GM12878 (cell line): ENCODE measurements at regions not wholly inside any gene's neighbourhood (a gene's known extent, or its start where the extent isn't known, plus 50 kb on each side); places are given as distances from the start of the nearest gene placed in this dataset.
"Not testable (repeated sequence)": the region's sequence is repeated elsewhere in the genome, so short reads cannot be mapped to it uniquely, and the experiment has no call there.

ENCODE experiments used
- ATAC-seq: fragments of 200-7000 bp; cut with Tn5 transposase; 3 replicates; pipeline ENCODE4 v1.9.1; 2020; ENCODE audit warnings: mild to moderate bottlenecking, moderate library complexity
- BruUV-seq: library from RNA; stranded (reverse); fragments of 400-500 nt; replicated peaks from 2 replicates; lab custom pipeline; 2021; lab: Mats Ljungman, UMichigan
- CTCF ChIA-PET: fragments of 300-600 bp; sonication (Branson Sonifier 250); formaldehyde crosslinking; extraction: SDS; loops from one replicate; lab custom pipeline; 2021; ENCODE audit warnings: inconsistent platforms; lab: Yijun Ruan, JAX
- POLR2A ChIA-PET: fragments of 350-600 bp; formaldehyde crosslinking; extraction: SDS; loops from one replicate; lab custom pipeline; 2021; ENCODE audit warnings: inconsistent platforms; lab: Charles Lee
- RAD21 ChIA-PET: fragments of 300-600 bp; sonication (Branson Sonifier 250); formaldehyde crosslinking; loops from one replicate; lab custom pipeline; 2023; ENCODE audit warnings: antibody characterized with exemption; ENCODE audit not compliant: unreplicated experiment; lab: Charles Lee
- SMC1A ChIA-PET: fragments of 300-600 bp; sonication (Branson Sonifier 250); formaldehyde crosslinking; loops from one replicate; lab custom pipeline; 2023; ENCODE audit not compliant: unreplicated experiment, uncharacterized antibody; lab: Charles Lee
- DNase-seq: peaks from one replicate; pipeline ENCODE4 v3.0.0-alpha.2; 2011; ENCODE audit warnings: low read depth, low spot score
- FAIRE-seq: peaks from 3 replicates; lab custom pipeline; 2011; peaks lifted over from hg19 to GRCh38; lab: Jason Lieb, UNC
- H2AFZ ChIP-seq: 2 replicates; pipeline ENCODE4 v1.6.0; 2011; ENCODE audit warnings: low read depth, low read length, control low read depth; ENCODE audit not compliant: control insufficient read depth
- H3K27ac ChIP-seq: 2 replicates; pipeline ENCODE4 v1.5.1; 2011; ENCODE audit warnings: control low read depth; ENCODE audit not compliant: control insufficient read depth, insufficient read depth
- H3K27me3 ChIP-seq, 2 experiments: replicated peaks in 1 of 2; 2 replicates each; pipeline versions ENCODE4 v1.6.0 to v1.6.1; 2011; ENCODE audit warnings: low read length in 1 of 2; ENCODE audit not compliant: control insufficient read depth in 2 of 2, insufficient read depth in 2 of 2
- H3K36me3 ChIP-seq, 2 experiments: 2 replicates each; pipeline ENCODE4 v1.5.1; 2011; ENCODE audit warnings: low read length in 1 of 2; ENCODE audit not compliant: control insufficient read depth in 2 of 2, insufficient read depth in 2 of 2
- H3K4me1 ChIP-seq: 2 replicates; pipeline ENCODE4 v1.6.1; 2011; ENCODE audit warnings: mild to moderate bottlenecking, low read length, moderate library complexity, mixed read lengths; ENCODE audit not compliant: control insufficient read depth, insufficient read depth
- H3K4me2 ChIP-seq: 2 replicates; pipeline ENCODE4 v1.6.0; 2011; ENCODE audit warnings: control low read depth; ENCODE audit not compliant: control insufficient read depth, insufficient read depth
- H3K4me3 ChIP-seq: fragments of 200-600 bp; sonication (generic); 2 replicates; pipeline ENCODE4 v1.5.1; 2016
- H3K79me2 ChIP-seq: 2 replicates; pipeline ENCODE4 v1.6.0; 2011; ENCODE audit warnings: low read length; ENCODE audit not compliant: control insufficient read depth, insufficient read depth
- H3K9ac ChIP-seq: 2 replicates; pipeline ENCODE4 v1.8.0; 2011; ENCODE audit warnings: low read length, control low read depth, mixed read lengths; ENCODE audit not compliant: control insufficient read depth, insufficient read depth
- H3K9me3 ChIP-seq: replicated peaks from 3 replicates; pipeline ENCODE4 v1.5.1; 2011; ENCODE audit warnings: mild to moderate bottlenecking, low read length; ENCODE audit not compliant: control insufficient read depth, insufficient read depth
- H4K20me1 ChIP-seq: 2 replicates; pipeline ENCODE4 v1.6.0; 2011; ENCODE audit not compliant: control insufficient read depth, insufficient read depth
- MTA2 ChIP-seq: fragments of 450-650 bp; IDR thresholded peaks from 2 replicates; pipeline ENCODE4 v1.6.1; 2016; ENCODE audit warnings: low read depth, mild to moderate bottlenecking, moderate library complexity
- MYC ChIP-seq: IDR thresholded peaks from 2 replicates; pipeline ENCODE4 v1.6.1; 2011; ENCODE audit warnings: mild to moderate bottlenecking, low read length, moderate library complexity, inconsistent platforms; ENCODE audit not compliant: insufficient read depth, insufficient replicate concordance, insufficient read length, severe bottlenecking
- ZNF622 ChIP-seq: fragments of 450-650 bp; IDR thresholded peaks from 2 replicates; pipeline ENCODE4 v1.6.1; 2017; ENCODE audit warnings: mild to moderate bottlenecking, inconsistent platforms
- WGBS: methylation state at CpG from one replicate; pipeline ENCODE4 v1.1.6; 2016; ENCODE audit warnings: low lambda C conversion rate; ENCODE audit not compliant: insufficient replicate concordance, insufficient coverage; ENCODE audit errors: missing lambda C conversion rate; 5-methylcytosine and 5-hydroxymethylcytosine counted together
- in situ Hi-C: fragments of 300-500 bp; cut with MboI; formaldehyde crosslinking; loops from 9 replicates; pipeline ENCODE4 v1.14.3; 2018; ENCODE audit warnings: mixed read lengths
- intact Hi-C: fragments of 100-400 bp; cut with micrococcal nuclease; formaldehyde crosslinking; loops from one replicate; pipeline ENCODE4 v1.14.2; 2022; ENCODE audit not compliant: unreplicated experiment

GRCh38 chr7:156324201-156324600 is 316.4 kb upstream of the RNF32 start:
- no peak overlapping the region for H3K9ac ChIP-seq
- no peak for DNase-seq
- TF ChIP-seq ZNF622 = no peak
- no peak for TF ChIP-seq MYC
- no peak for TF ChIP-seq MTA2
- TF ChIP-seq, all 136 proteins: peak for 0
- Histone ChIP-seq H3K27ac (no peak overlapping the region), H3K9me3 (no peaks in the 10 kb centered on the region), H4K20me1 (no peaks in the 10 kb centered on the region), H3K4me3 (no peak overlapping the region), H3K27me3 (no peaks in the 10 kb centered on the region), H3K4me1 (no peaks in the 10 kb centered on the region), H3K36me3 (no peaks in the 10 kb centered on the region), H3K79me2 (no peaks in the 10 kb centered on the region), H3K4me2 (no peak overlapping the region), H2AFZ (no peak overlapping the region)
- no TSS peak for BruUV-seq
- intact Hi-C loops = no loop called here
- ChIA-PET SMC1A (no interaction called here), POLR2A (no interaction called here), RAD21 (no interaction called here), CTCF (interaction anchor here (0.6 kb wide), 1 partner anchor 14 kb away, joined by 3 read pairs; no protein-coding TSS in a partner anchor)
- in situ Hi-C loops = no loop called here
- no peak for ATAC-seq
- 5% methylated on average over 1 of the region's 1 CpG for WGBS
- no peak for FAIRE-seq

DNA sequence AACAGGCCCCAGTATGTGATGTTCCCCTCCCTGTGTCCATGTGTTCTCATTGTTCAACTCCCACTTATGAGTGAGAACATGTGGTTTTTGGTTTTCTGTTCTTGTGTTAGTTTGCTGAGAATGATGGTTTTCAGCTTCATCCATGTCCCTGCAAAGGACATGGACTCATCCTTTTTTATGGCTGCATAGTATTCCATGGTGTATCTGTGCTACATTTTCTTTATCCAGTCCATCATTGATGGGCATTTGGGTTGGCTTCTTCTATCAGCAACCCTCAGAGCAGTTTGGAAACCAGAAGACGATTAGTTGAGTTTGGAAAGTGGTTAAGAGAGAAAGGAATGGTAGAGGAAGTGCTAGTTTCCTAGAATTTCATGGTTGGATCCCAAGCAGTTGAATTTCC is 319.1 kb upstream of the RNF32 start:
- DNase-seq, ATAC-seq, H3K9me3 ChIP-seq, H3K4me2 ChIP-seq, H3K4me1 ChIP-seq, CTCF ChIA-PET, RAD21 ChIA-PET, H4K20me1 ChIP-seq, H3K27ac ChIP-seq, POLR2A ChIA-PET, in situ Hi-C loops, H3K27me3 ChIP-seq, FAIRE-seq, H3K79me2 ChIP-seq, H2AFZ ChIP-seq, H3K9ac ChIP-seq, BruUV-seq, H3K36me3 ChIP-seq, SMC1A ChIA-PET, H3K4me3 ChIP-seq, intact Hi-C loops: not testable (repeated sequence)
- WGBS = 0% methylated on average over 1 of the region's 1 CpG
